GM10248 (cell line): ENCODE measurements at regions not wholly inside any gene's neighbourhood (a gene's known extent, or its start where the extent isn't known, plus 50 kb on each side); places are given as distances from the start of the nearest gene placed in this dataset.
"Not testable (repeated sequence)": the region's sequence is repeated elsewhere in the genome, so short reads cannot be mapped to it uniquely, and the experiment has no call there.

Source experiments
- CTCF ChIA-PET: fragments of 300-600 bp; sonication (Branson Sonifier 250); formaldehyde crosslinking; extraction: SDS; loops from one replicate; lab custom pipeline; 2021; ENCODE audit warnings: antibody characterized with exemption; lab: Yijun Ruan, JAX
- POLR2A ChIA-PET: fragments of 350-650 bp; sonication (Branson Sonifier 250); formaldehyde crosslinking; extraction: SDS; loops from one replicate; lab custom pipeline; 2020; ENCODE audit warnings: antibody characterized with exemption; lab: Yijun Ruan, JAX
- DNase-seq: peaks from one replicate; pipeline ENCODE4 v3.0.0; 2012; ENCODE audit errors: extremely low spot score
- TF ChIP-seq, protein P1 (sequence below): IDR thresholded peaks from 2 replicates; pipeline ENCODE4 v1.5.1; 2012; ENCODE audit warnings: mild to moderate bottlenecking, low read depth; ENCODE audit errors: extremely low read depth, missing control alignments, control extremely low read depth

DNA sequence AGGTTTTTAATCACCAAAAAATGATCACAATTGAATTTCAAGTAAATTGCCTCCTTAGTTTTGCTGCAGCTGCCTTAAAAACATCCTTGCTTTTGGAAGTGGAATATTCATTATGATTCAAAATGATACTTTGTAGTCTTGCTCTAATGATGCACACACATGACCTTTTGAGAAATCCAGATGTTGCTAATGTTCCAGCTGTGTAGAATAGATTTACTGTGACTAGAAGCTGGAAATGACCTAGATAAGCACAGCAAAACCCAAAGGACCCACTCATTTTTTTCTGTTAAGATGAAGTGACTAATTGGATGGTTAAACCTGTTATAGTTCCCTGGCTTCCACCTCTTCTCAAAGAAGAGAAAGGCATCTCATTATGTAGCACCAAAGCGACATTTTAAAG, 64.6 kb upstream of the RALGPS2 start:
- no peak for DNase-seq
- TF ChIP-seq, protein P1, sequence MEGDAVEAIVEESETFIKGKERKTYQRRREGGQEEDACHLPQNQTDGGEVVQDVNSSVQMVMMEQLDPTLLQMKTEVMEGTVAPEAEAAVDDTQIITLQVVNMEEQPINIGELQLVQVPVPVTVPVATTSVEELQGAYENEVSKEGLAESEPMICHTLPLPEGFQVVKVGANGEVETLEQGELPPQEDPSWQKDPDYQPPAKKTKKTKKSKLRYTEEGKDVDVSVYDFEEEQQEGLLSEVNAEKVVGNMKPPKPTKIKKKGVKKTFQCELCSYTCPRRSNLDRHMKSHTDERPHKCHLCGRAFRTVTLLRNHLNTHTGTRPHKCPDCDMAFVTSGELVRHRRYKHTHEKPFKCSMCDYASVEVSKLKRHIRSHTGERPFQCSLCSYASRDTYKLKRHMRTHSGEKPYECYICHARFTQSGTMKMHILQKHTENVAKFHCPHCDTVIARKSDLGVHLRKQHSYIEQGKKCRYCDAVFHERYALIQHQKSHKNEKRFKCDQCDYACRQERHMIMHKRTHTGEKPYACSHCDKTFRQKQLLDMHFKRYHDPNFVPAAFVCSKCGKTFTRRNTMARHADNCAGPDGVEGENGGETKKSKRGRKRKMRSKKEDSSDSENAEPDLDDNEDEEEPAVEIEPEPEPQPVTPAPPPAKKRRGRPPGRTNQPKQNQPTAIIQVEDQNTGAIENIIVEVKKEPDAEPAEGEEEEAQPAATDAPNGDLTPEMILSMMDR, result no peak
- ChIA-PET CTCF (interaction anchor here (1.0 kb wide), 1 partner anchor 342 kb away, joined by 3 read pairs; no protein-coding TSS in a partner anchor), POLR2A (no interaction called here)

DNA sequence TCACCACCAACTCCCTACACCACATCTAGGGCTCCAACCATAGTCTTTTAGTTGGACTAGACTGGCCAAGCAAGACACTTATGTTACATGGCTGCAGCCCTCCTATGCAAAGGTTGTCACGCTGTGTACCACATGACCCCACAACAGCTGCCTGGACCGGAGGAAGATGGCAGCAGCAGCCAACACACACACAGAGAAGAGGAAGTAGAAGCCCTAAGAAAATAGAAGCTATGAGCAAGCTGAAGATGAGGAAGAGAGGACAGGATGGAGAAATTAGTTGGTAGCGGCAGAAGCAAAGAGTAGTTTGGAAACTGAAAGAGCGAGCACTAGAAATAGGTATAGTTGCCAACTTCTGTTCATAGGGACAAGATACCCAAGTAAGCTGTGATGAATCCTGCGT, 60.8 kb upstream of the RALGPS2 start:
- ChIA-PET CTCF (no interaction called here), POLR2A (no interaction called here)
- TF ChIP-seq, protein P1, result no peak
- peak; percentile 29 for DNase-seq

DNA sequence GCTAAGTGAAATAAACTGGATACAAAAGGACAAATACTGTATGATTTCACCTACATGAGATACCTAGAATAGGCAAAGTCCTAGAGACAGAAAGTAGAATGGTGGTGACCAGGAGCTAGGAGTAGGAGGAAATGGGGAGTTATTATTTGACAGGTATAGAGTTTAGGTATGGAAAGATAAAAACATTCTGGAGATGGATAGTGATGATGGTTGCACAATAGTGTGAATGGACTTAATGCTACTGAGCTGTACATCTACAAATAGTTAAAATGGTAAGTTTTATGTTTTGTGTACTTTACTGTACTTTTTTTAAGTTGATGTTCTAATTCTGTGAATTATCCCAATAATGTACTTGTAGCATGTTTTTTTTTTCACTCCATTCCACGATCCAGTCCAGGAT, 59.5 kb upstream of the RALGPS2 start:
- no peak for DNase-seq
- TF ChIP-seq, protein P1, result no peak
- POLR2A ChIA-PET, result no interaction called here
- CTCF ChIA-PET, result interaction anchor here (0.7 kb wide), 2 partner anchors 18 to 566 kb away, joined by 3 read pairs; no protein-coding TSS in a partner anchor

DNA sequence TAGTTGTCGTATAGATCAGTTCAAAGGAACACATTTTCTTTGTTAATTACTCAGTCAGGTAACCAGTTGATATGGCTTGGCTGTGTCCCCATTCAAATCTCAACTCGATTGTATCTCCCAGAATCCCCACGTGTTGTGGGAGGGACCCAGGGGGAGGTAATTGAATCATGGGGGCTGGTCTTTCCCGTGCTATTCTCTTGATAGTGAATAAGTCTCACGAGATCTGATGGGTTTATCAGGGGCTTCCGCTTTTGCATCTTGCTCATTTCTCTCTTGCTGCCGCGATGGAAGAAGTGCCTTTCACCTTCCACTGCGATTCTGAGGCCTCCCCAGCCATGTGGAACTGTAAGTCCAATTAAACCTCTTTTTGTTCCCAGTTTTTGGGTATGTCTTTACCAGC, 58.2 kb upstream of the RALGPS2 start:
- POLR2A ChIA-PET, result not testable (repeated sequence)

DNA sequence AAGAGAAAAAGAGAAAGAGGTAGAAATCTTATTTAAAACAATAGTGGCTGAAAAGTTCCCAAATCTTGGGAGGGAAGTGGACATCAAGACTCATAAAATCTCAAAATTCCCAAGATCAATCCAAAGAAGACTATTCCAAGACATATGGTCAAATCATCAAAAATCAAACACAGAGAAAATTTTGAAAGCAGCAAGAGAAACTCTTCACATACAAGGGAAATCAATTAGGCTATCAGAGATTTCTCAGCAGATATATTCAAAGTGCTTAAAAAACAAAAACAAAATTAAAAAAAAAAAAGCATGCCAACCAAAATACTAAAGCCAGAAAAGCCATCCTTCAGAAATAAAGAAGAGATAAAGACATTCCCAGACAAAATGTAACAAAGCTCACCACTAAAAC, 52.6 kb upstream of the RALGPS2 start:
- CTCF ChIA-PET, result no interaction called here
- DNase-seq, result no peak
- TF ChIP-seq, protein P1, result no peak
- POLR2A ChIA-PET, result no interaction called here

More for the DNA sequence above, 58.2 kb upstream of the RALGPS2 start:
- CTCF ChIA-PET, DNase-seq: not testable (repeated sequence)

DNA sequence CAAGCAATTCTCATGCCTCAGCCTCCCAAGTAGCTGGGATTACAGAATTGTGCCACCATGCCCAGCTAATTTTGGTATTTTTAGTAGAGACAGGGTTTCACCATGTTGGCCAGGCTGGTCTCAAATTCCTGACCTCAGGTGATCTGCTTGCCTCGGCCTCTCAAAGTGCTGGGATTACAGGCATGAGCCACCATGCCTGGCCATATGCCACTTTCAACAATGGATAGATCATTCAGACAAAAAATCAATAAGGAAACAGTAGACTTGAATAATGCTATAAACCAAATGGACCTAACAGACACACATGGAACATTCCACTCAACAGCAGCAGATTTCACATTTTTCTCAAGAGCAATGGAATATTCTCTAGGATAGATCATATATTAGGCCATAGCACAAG, 50.5 kb upstream of the RALGPS2 start:
- POLR2A ChIA-PET, DNase-seq: not testable (repeated sequence)
- CTCF ChIA-PET, result interaction anchor here (0.9 kb wide), 1 partner anchor 9 kb away, joined by 3 read pairs; no protein-coding TSS in a partner anchor
